Fibroblast of lung (primary cell): ENCODE measurements at regions not wholly inside any gene's neighbourhood (a gene's known extent, or its start where the extent isn't known, plus 50 kb on each side); places are given as distances from the start of the nearest gene placed in this dataset.

Experiments used
- EZH2 ChIP-seq: IDR thresholded peaks from 2 replicates; pipeline ENCODE4 v1.5.1; 2012; ENCODE audit warnings: low read length, control low read depth, mild to moderate bottlenecking; ENCODE audit errors: missing control alignments
- TF ChIP-seq, protein P1 (sequence below), 2 donors: IDR thresholded peaks in 1 of 2; conservative IDR thresholded peaks in 1 of 2; 1 replicate in 1 of 2; 2 replicates in 1 of 2; pipeline ENCODE4 v1.5.1; 2011 to 2012; ENCODE audit warnings: low read length in 2 of 2, control low read depth in 1 of 2, inconsistent platforms in 1 of 2, low read depth in 1 of 2, mild to moderate bottlenecking in 1 of 2

DNA sequence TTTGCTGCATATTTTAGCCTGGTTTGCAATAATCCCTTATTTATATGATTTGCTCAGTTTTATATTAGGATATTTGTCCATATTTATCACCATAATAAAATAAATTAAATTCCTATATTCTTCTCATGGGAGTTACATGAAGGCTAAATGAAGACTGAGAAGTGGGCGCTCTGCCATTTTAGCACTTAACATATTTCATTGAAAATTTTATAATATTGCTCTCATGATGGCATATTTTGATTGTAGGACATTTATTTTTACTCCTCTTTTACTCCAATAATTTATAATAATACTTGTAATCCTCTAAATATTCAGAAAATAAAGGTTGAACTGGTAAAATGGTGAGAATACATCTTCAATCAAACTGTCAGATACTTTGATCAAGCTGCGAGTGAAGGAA, 99.8 kb upstream of the SEMA3A start:
- TF ChIP-seq, protein P1, sequence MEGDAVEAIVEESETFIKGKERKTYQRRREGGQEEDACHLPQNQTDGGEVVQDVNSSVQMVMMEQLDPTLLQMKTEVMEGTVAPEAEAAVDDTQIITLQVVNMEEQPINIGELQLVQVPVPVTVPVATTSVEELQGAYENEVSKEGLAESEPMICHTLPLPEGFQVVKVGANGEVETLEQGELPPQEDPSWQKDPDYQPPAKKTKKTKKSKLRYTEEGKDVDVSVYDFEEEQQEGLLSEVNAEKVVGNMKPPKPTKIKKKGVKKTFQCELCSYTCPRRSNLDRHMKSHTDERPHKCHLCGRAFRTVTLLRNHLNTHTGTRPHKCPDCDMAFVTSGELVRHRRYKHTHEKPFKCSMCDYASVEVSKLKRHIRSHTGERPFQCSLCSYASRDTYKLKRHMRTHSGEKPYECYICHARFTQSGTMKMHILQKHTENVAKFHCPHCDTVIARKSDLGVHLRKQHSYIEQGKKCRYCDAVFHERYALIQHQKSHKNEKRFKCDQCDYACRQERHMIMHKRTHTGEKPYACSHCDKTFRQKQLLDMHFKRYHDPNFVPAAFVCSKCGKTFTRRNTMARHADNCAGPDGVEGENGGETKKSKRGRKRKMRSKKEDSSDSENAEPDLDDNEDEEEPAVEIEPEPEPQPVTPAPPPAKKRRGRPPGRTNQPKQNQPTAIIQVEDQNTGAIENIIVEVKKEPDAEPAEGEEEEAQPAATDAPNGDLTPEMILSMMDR (conservative IDR thresholded peaks at IDR 0.05 in 1 of 2, IDR thresholded peaks at IDR 0.05 in 1 of 2; ENCODE audit: low read depth in 1 of 2, low read length in 2 of 2), result no peak
- no peak for TF ChIP-seq EZH2
